GM21423 (cell line): ENCODE measurements at regions not wholly inside any gene's neighbourhood (a gene's known extent, or its start where the extent isn't known, plus 50 kb on each side); places are given as distances from the start of the nearest gene placed in this dataset.
"Not testable (repeated sequence)": the region's sequence is repeated elsewhere in the genome, so short reads cannot be mapped to it uniquely, and the experiment has no call there.

ENCODE experiments used
- ATAC-seq: cut with Tn5 transposase; IDR thresholded peaks from one replicate; pipeline ENCODE4 v1.9.1; 2021; ENCODE audit warnings: mild to moderate bottlenecking, moderate library complexity; ENCODE audit not compliant: unreplicated experiment

GRCh38 chr17:63075969-63076368 is 109.9 kb downstream of the TANC2 start:
- no peak for ATAC-seq

GRCh38 chr17:63078707-63079106 is 112.7 kb downstream of the TANC2 start:
- no peak for ATAC-seq

- no peak for ATAC-seq
These were observed 116.3 kb downstream of the TANC2 start for GRCh38 chr17:63082273-63082861.

- ATAC-seq, result no peak
These were observed 116.9 kb downstream of the TANC2 start for GRCh38 chr17:63082952-63083351.

GRCh38 chr17:63086483-63087185 is 120.6 kb downstream of the TANC2 start:
- no peak for ATAC-seq

GRCh38 chr17:63090358-63091114 is 124.5 kb downstream of the TANC2 start:
- not testable (repeated sequence) for ATAC-seq

GRCh38 chr17:63091909-63092308 is 125.9 kb downstream of the TANC2 start:
- ATAC-seq, result not testable (repeated sequence)

- no peak for ATAC-seq
These were observed 128.6 kb downstream of the TANC2 start for GRCh38 chr17:63094631-63095030.

GRCh38 chr17:63095459-63095858 is 129.4 kb downstream of the TANC2 start:
- ATAC-seq, result no peak

- ATAC-seq, result no peak
These were observed 129.8 kb downstream of the TANC2 start for GRCh38 chr17:63095879-63096278.

GRCh38 chr17:63096426-63096825 is 130.4 kb downstream of the TANC2 start:
- ATAC-seq, result no peak

- no peak for ATAC-seq
These were observed 133.4 kb downstream of the TANC2 start for GRCh38 chr17:63099425-63099824.

- ATAC-seq, result no peak
These were observed 136.0 kb downstream of the TANC2 start for GRCh38 chr17:63102034-63102433.

GRCh38 chr17:63106050-63106449 is 140.0 kb downstream of the TANC2 start:
- ATAC-seq, result no peak

- no peak for ATAC-seq
These were observed 143.6 kb downstream of the TANC2 start for GRCh38 chr17:63109661-63110060.

- ATAC-seq, result no peak
These were observed 147.1 kb downstream of the TANC2 start for GRCh38 chr17:63113167-63113566.

- ATAC-seq, result no peak
These were observed 150.2 kb downstream of the TANC2 start for GRCh38 chr17:63116228-63116627.

- no peak for ATAC-seq
These were observed 151.2 kb downstream of the TANC2 start for GRCh38 chr17:63116967-63117830.

- ATAC-seq, result no peak
These were observed 154.4 kb downstream of the TANC2 start for GRCh38 chr17:63120406-63120805.

GRCh38 chr17:63124536-63124935 is 158.5 kb downstream of the TANC2 start:
- ATAC-seq, result no peak

GRCh38 chr17:63124958-63125357 is 158.9 kb downstream of the TANC2 start:
- ATAC-seq, result no peak
